ENCODE measurements at regions not wholly inside any gene's neighbourhood (a gene's known extent, or its start where the extent isn't known, plus 50 kb on each side); places are given as distances from the start of the nearest gene placed in this dataset.

DNA sequence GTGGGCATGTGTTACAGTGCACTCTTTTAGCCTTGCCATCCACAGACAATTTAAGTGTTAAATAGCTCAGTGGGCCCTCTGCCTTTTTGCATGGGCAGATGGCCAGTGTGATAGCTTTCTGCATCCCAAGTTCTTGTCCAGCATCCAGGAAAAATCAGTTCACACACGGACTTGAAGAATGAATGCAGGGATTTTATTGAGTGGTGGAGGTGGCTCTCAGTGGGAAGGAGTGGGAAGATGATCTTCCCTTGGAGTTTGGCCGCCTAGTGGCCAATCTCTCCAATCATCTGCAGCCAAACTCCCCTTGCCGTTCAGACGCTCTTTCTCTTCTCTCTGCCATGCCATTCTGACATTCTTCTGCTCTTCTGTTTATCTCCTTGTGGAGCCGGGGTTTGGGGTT, 322.4 kb upstream of the GRAMD2B start:
- TF ChIP-seq, protein P1, sequence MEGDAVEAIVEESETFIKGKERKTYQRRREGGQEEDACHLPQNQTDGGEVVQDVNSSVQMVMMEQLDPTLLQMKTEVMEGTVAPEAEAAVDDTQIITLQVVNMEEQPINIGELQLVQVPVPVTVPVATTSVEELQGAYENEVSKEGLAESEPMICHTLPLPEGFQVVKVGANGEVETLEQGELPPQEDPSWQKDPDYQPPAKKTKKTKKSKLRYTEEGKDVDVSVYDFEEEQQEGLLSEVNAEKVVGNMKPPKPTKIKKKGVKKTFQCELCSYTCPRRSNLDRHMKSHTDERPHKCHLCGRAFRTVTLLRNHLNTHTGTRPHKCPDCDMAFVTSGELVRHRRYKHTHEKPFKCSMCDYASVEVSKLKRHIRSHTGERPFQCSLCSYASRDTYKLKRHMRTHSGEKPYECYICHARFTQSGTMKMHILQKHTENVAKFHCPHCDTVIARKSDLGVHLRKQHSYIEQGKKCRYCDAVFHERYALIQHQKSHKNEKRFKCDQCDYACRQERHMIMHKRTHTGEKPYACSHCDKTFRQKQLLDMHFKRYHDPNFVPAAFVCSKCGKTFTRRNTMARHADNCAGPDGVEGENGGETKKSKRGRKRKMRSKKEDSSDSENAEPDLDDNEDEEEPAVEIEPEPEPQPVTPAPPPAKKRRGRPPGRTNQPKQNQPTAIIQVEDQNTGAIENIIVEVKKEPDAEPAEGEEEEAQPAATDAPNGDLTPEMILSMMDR (IDR thresholded peaks at IDR 0.05): no peak
- no peak for TF ChIP-seq POLR2A (IDR thresholded peaks at IDR 0.05)
- intact Hi-C loops (cut with DNase I; ENCODE audit: low total_unique reads): no loop called here
- DNase-seq (ENCODE audit: low spot score in 2 of 2): no peak
- 67 to 68% methylated on average over 5 of the region's 5 CpGs for WGBS, 2 donors
- H3K4me3 ChIP-seq (ENCODE audit: low read depth, poor library complexity, severe bottlenecking): no peak overlapping the region

DNA sequence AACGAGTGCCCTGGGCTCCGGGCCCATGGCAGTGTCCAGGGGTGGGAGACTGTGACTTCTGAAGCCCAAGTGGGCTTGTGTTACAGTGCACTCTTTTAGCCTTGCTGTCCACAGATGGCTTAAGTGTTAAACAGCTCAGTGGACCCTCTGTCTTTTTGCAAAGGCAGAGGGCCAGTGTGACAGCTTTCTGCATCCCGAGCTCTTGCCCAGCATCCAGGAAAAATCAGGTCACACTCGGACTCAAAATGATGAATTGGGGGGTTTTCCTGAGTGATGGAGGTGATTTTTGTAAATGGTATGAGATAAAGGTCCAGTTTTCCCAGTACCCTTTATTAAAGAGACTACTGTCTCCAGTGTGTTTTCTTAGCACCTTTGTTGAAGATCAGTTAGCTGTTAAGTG, 321.3 kb upstream of the GRAMD2B start:
- TF ChIP-seq, protein P1 (IDR thresholded peaks at IDR 0.05): no peak
- TF ChIP-seq POLR2A (IDR thresholded peaks at IDR 0.05): no peak
- H3K4me3 ChIP-seq (ENCODE audit: low read depth, poor library complexity, severe bottlenecking): no peak overlapping the region
- 86 to 87% methylated on average over 4 of the region's 4 CpGs for WGBS, 2 donors
- intact Hi-C loops (cut with DNase I; ENCODE audit: low total_unique reads): no loop called here
- no peak for DNase-seq (ENCODE audit: low spot score in 2 of 2)

DNA sequence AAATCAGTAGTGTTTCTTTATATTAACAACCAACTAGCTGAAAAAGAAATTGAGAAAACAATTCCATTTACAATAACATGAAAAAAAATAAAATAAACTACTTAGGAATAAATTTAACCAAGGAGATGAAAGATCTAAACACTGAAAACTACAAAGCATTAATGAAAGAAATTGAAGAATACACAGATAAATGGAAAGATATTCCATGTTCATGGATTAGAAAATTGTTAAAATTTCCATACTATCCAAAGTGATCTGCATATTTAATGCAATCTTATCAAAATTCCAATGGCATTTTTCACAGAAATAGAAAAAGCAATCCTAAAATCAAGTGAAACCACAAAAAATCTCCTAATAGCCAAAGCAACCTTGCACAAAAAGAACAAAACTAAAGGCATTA, 320.2 kb upstream of the GRAMD2B start:
- intact Hi-C loops (cut with DNase I; ENCODE audit: low total_unique reads): no loop called here
- DNase-seq (ENCODE audit: low spot score in 2 of 2): no peak
- no peak for TF ChIP-seq POLR2A (IDR thresholded peaks at IDR 0.05)
- TF ChIP-seq, protein P1 (IDR thresholded peaks at IDR 0.05): no peak
- H3K4me3 ChIP-seq (ENCODE audit: low read depth, poor library complexity, severe bottlenecking): no peak overlapping the region

DNA sequence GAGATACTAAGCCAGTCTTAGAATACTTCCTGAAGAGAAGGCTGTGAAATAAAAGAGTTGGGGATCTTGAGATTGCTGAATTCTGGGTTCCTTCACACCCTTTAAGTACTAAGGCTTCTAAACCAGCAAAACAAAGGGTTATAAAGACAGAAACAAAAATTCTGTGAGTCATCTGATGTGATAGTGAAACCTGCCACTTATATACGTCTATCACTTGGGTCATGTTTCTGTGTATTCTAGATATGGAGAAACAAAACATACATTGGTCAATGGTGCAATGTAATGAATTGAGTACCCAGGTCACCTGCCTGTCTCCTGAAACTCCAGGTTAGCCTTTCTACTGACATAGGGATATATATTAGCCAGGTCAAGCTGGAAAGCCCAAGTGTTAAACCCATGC, 319.3 kb upstream of the GRAMD2B start:
- no peak overlapping the region for H3K4me3 ChIP-seq (ENCODE audit: low read depth, poor library complexity, severe bottlenecking)
- no peak for DNase-seq (ENCODE audit: low spot score in 2 of 2)
- 57 to 66% methylated on average over 1 of the region's 1 CpG for WGBS, 2 donors
- intact Hi-C loops (cut with DNase I; ENCODE audit: low total_unique reads): no loop called here
- no peak for TF ChIP-seq POLR2A (IDR thresholded peaks at IDR 0.05)

DNA sequence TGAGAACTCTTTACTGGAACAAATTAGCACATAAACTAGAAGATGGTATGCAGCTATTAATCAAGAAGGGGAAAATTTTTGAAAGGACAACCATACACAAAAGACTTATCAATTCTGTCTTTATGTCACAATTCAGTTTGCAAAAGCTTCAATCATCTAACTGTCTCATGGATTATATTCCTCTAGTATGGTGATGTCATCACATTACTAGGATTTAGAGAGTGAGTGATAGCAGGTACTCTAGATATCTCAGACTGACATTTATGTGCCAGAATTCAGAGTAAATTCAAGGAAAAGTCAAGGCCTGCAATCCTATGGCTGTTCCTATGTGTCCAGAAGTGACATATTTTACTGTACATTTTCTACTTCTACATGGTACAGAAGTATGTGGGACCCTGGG, 318.9 kb upstream of the GRAMD2B start:
- no peak for DNase-seq (ENCODE audit: low spot score in 2 of 2)
- intact Hi-C loops (cut with DNase I; ENCODE audit: low total_unique reads): no loop called here
- H3K4me3 ChIP-seq (ENCODE audit: low read depth, poor library complexity, severe bottlenecking): no peak overlapping the region
- TF ChIP-seq, protein P1 (IDR thresholded peaks at IDR 0.05): no peak
- TF ChIP-seq POLR2A (IDR thresholded peaks at IDR 0.05): no peak

DNA sequence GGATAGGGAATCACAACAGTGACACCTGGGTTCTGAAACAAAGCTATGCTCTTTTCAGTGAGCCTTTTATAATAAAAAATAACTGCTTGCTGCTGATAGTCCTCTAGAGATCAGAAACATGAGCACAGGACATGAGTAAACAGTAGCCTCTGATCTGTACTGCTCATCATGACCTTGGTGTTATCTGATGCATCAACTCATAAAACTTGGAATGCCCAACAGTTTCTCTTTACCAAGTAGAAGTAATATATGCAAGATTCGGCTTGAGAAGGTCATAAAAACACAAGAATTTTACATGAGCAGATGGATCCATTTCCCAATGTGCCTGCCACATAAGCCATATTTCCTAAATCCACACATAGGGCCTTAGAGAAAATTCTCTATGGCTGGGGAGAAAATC, 318.3 kb upstream of the GRAMD2B start:
- no peak for DNase-seq (ENCODE audit: low spot score in 2 of 2)
- TF ChIP-seq, protein P1 (IDR thresholded peaks at IDR 0.05): no peak
- TF ChIP-seq POLR2A (IDR thresholded peaks at IDR 0.05): no peak
- WGBS, 2 donors: 0 to 48% methylated on average over 1 of the region's 1 CpG
- intact Hi-C loops (cut with DNase I; ENCODE audit: low total_unique reads): no loop called here
- no peak overlapping the region for H3K4me3 ChIP-seq (ENCODE audit: low read depth, poor library complexity, severe bottlenecking)

Data from lower leg skin (tissue), 4 donors.